Activated CD8-positive, alpha-beta T cell treated with anti-CD3 and anti-CD28 coated beads for 36 hours (primary cell): ENCODE measurements at regions not wholly inside any gene's neighbourhood (a gene's known extent, or its start where the extent isn't known, plus 50 kb on each side); places are given as distances from the start of the nearest gene placed in this dataset.
A peak's percentile ranks its signal among the peaks of the same experiment; 100 is the strongest.

Experiments used
- ATAC-seq: fragments of 200-7000 bp; cut with Tn5 transposase; one replicate; pipeline ENCODE4 v1.10.0; 2021; ENCODE audit warnings: mild to moderate bottlenecking, moderate library complexity
- CTCF ChIA-PET: fragments of 350-600 bp; sonication (Branson Sonifier 250); formaldehyde crosslinking; loops from one replicate; lab custom pipeline; 2021; ENCODE audit warnings: antibody characterized with exemption; lab: Charles Lee
- POLR2A ChIA-PET: fragments of 350-600 bp; sonication (Branson Sonifier 250); formaldehyde crosslinking; loops from one replicate; lab custom pipeline; 2021; ENCODE audit warnings: antibody characterized with exemption; lab: Charles Lee
- DNase-seq: peaks from one replicate; pipeline ENCODE4 v3.0.0-alpha.2; 2020
- H3K27ac Mint-ChIP-seq: one replicate; pipeline ENCODE4 v1.8.0; 2021; ENCODE audit warnings: mild to moderate bottlenecking, mixed read lengths
- H3K27me3 Mint-ChIP-seq: one replicate; pipeline ENCODE4 v1.8.0; 2021; ENCODE audit warnings: mixed read lengths
- H3K36me3 Mint-ChIP-seq: one replicate; pipeline ENCODE4 v1.8.0; 2021; ENCODE audit warnings: low read depth, mixed read lengths
- H3K4me1 Mint-ChIP-seq: one replicate; pipeline ENCODE4 v1.8.0; 2021; ENCODE audit warnings: low read depth, mixed read lengths
- H3K4me3 Mint-ChIP-seq: one replicate; pipeline ENCODE4 v1.8.0; 2021; ENCODE audit warnings: mild to moderate bottlenecking, moderate library complexity, mixed read lengths
- H3K9me3 Mint-ChIP-seq: one replicate; pipeline ENCODE4 v1.8.0; 2021; ENCODE audit warnings: mixed read lengths
- intact Hi-C: fragments of 100-400 bp; cut with micrococcal nuclease; formaldehyde crosslinking; loops from one replicate; pipeline ENCODE4 v1.10.0; 2022
- TF ChIP-seq, protein P1 (sequence below): fragments of 200-600 bp; IDR thresholded peaks from one replicate; pipeline ENCODE4 v1.8.0; 2022; ENCODE audit warnings: antibody characterized with exemption, mild to moderate bottlenecking

DNA sequence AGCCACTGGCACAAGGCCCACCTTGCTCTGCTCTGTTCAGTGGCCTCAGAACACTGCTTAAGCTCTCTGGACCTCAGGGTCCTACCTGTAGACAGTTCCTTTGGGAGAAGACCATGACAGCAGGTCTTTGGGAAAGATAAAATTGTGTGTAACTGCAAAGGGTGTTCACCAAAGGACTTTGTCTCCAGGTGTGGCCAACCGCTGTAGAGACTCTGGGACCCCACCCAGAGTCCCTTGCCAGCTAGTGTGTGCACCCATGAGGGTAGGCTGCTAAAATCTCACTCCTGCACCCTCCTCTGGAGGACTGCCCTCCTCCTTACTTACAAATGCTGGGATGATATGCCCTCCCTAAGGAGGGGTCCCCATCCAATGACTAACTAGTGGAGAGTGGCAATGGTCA lies 211.2 kb downstream of the TSHZ3 start:
- ATAC-seq (no peak), DNase-seq (no peak)
- TF ChIP-seq, protein P1, sequence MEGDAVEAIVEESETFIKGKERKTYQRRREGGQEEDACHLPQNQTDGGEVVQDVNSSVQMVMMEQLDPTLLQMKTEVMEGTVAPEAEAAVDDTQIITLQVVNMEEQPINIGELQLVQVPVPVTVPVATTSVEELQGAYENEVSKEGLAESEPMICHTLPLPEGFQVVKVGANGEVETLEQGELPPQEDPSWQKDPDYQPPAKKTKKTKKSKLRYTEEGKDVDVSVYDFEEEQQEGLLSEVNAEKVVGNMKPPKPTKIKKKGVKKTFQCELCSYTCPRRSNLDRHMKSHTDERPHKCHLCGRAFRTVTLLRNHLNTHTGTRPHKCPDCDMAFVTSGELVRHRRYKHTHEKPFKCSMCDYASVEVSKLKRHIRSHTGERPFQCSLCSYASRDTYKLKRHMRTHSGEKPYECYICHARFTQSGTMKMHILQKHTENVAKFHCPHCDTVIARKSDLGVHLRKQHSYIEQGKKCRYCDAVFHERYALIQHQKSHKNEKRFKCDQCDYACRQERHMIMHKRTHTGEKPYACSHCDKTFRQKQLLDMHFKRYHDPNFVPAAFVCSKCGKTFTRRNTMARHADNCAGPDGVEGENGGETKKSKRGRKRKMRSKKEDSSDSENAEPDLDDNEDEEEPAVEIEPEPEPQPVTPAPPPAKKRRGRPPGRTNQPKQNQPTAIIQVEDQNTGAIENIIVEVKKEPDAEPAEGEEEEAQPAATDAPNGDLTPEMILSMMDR: no peak
- no peak overlapping the region for H3K4me3 Mint-ChIP-seq
- CTCF ChIA-PET: no interaction called here
- no peaks in the 10 kb centered on the region for H3K36me3 Mint-ChIP-seq
- no peaks in the 10 kb centered on the region for H3K9me3 Mint-ChIP-seq
- H3K27me3 Mint-ChIP-seq: peaks cover 12% of the 10 kb centered on the region
- H3K27ac Mint-ChIP-seq: no peak overlapping the region
- POLR2A ChIA-PET: no interaction called here
- no peaks in the 10 kb centered on the region for H3K4me1 Mint-ChIP-seq
- intact Hi-C loops: no loop called here

DNA sequence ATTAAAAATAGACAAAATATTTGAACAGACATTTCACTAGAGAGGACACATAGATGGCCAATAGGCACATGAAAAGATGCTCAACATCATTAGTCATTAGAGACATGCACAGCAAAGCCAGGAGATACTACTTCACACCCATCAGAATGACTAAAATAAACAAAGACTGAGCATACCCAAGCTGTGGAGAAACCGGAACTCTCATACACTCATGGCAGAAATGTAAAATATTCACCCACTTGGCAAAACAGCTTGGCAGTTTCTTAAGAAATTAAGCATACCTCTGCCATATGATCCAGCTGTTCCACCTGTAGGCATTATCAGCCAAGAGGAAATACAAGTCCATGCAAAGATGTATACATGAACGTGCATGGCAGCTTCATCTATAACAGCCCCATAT lies 213.4 kb downstream of the TSHZ3 start:
- no peaks in the 10 kb centered on the region for H3K36me3 Mint-ChIP-seq
- no peak overlapping the region for H3K27ac Mint-ChIP-seq
- DNase-seq: no peak
- H3K4me3 Mint-ChIP-seq: no peak overlapping the region
- H3K27me3 Mint-ChIP-seq: peaks cover 12% of the 10 kb centered on the region
- intact Hi-C loops: no loop called here
- H3K9me3 Mint-ChIP-seq: no peaks in the 10 kb centered on the region
- TF ChIP-seq, protein P1: no peak
- POLR2A ChIA-PET: no interaction called here
- ATAC-seq: no peak
- H3K4me1 Mint-ChIP-seq: no peaks in the 10 kb centered on the region
- CTCF ChIA-PET: no interaction called here

DNA sequence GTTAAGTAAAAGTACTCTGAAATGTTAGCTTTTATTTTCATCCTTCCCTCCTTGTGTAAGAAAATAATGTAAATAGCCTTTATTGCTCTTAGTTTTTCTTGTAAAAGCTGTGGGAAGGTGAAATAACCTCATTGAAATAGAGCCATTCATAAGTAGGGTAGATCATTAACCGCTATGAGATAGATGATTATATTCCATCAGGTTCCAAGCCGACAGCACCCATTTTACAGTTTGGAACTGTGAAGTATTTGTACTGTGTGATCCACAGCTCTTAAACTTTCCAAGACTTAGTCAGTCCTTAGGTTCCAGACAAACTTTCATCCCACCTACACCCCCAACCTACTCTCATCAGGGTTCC lies 216.5 kb downstream of the TSHZ3 start:
- intact Hi-C loops: no loop called here
- H3K4me3 Mint-ChIP-seq: no peak overlapping the region
- DNase-seq (no peak), ATAC-seq (no peak)
- H3K9me3 Mint-ChIP-seq: peaks cover 2% of the 10 kb centered on the region
- ChIA-PET POLR2A (no interaction called here), CTCF (interaction anchor here (1.4 kb wide), 1 partner anchor 9 kb away, joined by 3 read pairs; no protein-coding TSS in a partner anchor)
- H3K36me3 Mint-ChIP-seq: no peaks in the 10 kb centered on the region
- peaks cover 16% of the 10 kb centered on the region for H3K27me3 Mint-ChIP-seq
- H3K4me1 Mint-ChIP-seq: no peaks in the 10 kb centered on the region
- TF ChIP-seq, protein P1: no peak
- no peak overlapping the region for H3K27ac Mint-ChIP-seq

DNA sequence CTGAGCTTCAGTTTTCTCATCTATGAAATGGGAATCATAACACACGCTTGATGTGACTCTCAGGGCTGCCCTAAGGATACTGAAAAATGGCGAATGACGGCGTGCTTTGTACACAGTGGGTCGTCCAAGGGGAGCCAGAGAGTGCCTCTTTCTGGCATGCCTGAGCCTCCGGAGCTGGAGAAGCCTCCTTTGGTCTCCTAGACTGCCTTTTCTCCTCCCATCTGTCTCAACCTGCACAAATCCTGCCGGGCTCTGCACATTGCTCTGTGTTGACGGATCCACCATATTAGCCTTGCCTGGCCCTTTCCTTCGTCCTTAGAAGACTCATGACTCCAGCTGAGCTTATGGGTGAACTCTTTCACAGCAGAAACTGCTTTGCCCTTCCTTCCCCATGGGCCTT lies 220.9 kb downstream of the TSHZ3 start:
- H3K27me3 Mint-ChIP-seq: peaks cover 10% of the 10 kb centered on the region
- no peak overlapping the region for H3K4me3 Mint-ChIP-seq
- no peak for ATAC-seq
- POLR2A ChIA-PET: no interaction called here
- CTCF ChIA-PET: no interaction called here
- no peak overlapping the region for H3K27ac Mint-ChIP-seq
- DNase-seq: no peak
- intact Hi-C loops: no loop called here
- H3K9me3 Mint-ChIP-seq: peaks cover 2% of the 10 kb centered on the region
- TF ChIP-seq, protein P1: no peak
- H3K36me3 Mint-ChIP-seq: no peaks in the 10 kb centered on the region
- H3K4me1 Mint-ChIP-seq: no peaks in the 10 kb centered on the region

DNA sequence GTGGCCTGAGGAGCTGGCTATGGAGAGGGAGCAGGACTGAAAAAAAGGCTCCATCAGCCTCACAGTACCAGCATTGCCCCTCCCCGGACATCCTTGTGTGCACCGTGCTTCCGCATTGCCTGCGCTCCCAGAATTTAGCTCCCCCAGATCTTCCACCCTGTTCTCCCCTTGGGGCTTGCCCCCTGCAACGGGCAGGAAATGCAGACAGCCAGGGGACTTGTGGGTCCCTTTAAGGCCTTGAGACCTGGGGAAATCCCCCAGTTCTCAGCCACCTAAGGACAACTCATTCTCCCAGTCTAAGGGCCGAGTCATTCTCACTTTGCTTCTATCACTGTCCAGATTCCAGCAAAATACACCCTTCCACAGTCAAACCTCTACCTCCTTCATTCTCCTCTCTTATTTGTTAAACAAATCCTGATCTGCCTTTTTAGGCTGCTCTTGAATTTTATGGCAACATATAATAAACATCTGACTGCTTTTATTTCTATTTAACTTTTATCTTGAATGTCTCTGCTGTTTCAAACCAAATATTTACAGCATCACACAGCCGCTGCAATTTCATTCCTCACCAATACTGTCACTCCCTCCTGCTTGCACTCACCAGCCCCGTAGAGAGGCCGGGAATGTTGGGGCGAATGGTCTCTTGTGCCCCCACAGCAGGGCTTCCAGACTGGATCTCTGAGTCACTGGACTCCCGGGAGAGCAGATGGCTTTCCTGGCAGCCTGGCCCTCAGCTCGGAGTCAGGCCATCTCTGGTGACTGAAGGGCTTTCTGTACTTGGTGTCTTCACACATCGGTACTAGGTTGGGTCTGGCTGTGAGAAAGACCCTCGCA lies 221.9 kb downstream of the TSHZ3 start:
- ATAC-seq (peak; percentile 30), DNase-seq (no peak)
- POLR2A ChIA-PET: no interaction called here
- intact Hi-C loops: no loop called here
- no peak overlapping the region for H3K4me3 Mint-ChIP-seq
- H3K27ac Mint-ChIP-seq: no peak overlapping the region
- H3K36me3 Mint-ChIP-seq: no peaks in the 10 kb centered on the region
- CTCF ChIA-PET: no interaction called here
- TF ChIP-seq, protein P1: no peak
- no peaks in the 10 kb centered on the region for H3K4me1 Mint-ChIP-seq
- peaks cover 10% of the 10 kb centered on the region for H3K27me3 Mint-ChIP-seq
- peaks cover 2% of the 10 kb centered on the region for H3K9me3 Mint-ChIP-seq
